Adrenal gland (tissue), 9 donors: ENCODE measurements at regions not wholly inside any gene's neighbourhood (a gene's known extent, or its start where the extent isn't known, plus 50 kb on each side); places are given as distances from the start of the nearest gene placed in this dataset.

Experiments used
- DNase-seq, 7 donors: peaks; one replicate each; pipeline ENCODE4 v3.0.0-alpha.2; 2019 to 2020
- H3K27ac ChIP-seq, 5 donors: fragments of 200-600 bp; sonication (generic) in 4 of 5; 1 replicate in 3 of 5; 2 replicates in 2 of 5; pipeline versions ENCODE4 v1.5.1 to v1.8.0; 2016 to 2020; ENCODE audit warnings: mild to moderate bottlenecking in 1 of 5
- H3K27me3 ChIP-seq: fragments of 200-600 bp; 2 replicates; pipeline ENCODE4 v1.8.0; 2021
- H3K36me3 ChIP-seq, 2 donors: fragments of 200-600 bp; replicated peaks in 1 of 2; 1 replicate in 1 of 2; 2 replicates in 1 of 2; pipeline versions ENCODE4 v1.5.1 to v1.8.0; 2018 to 2022
- H3K4me1 ChIP-seq, 2 donors: fragments of 200-600 bp; replicated peaks in 1 of 2; 1 replicate in 1 of 2; 2 replicates in 1 of 2; pipeline versions ENCODE4 v1.5.1 to v1.8.0; 2018 to 2021
- H3K4me3 ChIP-seq, 4 donors: fragments of 200-600 bp; sonication (generic) in 3 of 4; one replicate each; pipeline ENCODE4 v1.5.1; 2016 to 2018
- H3K9me3 ChIP-seq, 3 donors: fragments of 200-600 bp; sonication (generic) in 1 of 3; replicated peaks in 1 of 3; 1 replicate in 2 of 3; 2 replicates in 1 of 3; pipeline versions ENCODE4 v1.5.1 to v1.8.0; 2016 to 2021
- CTCF ChIP-seq, 6 experiments: fragments of 450-650 bp in 4 of 6; fragments of 200-600 bp in 2 of 6; sonication (generic) in 1 of 6; IDR thresholded peaks; 1 replicate in 5 of 6; 2 replicates in 1 of 6; pipeline versions ENCODE4 v1.5.1 to v1.8.0; 2016 to 2021; ENCODE audit warnings: antibody characterized with exemption in 6 of 6, mild to moderate bottlenecking in 2 of 6, moderate library complexity in 1 of 6
- POLR2A ChIP-seq, 2 donors: fragments of 450-650 bp; IDR thresholded peaks; one replicate each; pipeline ENCODE4 v1.6.1; 2017; ENCODE audit warnings: antibody characterized with exemption in 2 of 2, mild to moderate bottlenecking in 2 of 2, moderate library complexity in 1 of 2
- WGBS, 4 donors: extraction: QIAGEN DNeasy Blood & Tissue Kit in 2 of 4; methylation state at CpG; one replicate each; pipeline versions ENCODE4 v1.1.5 to v1.1.7; 2013 to 2017; 5-methylcytosine and 5-hydroxymethylcytosine counted together
- intact Hi-C, 2 donors: fragments of 100-400 bp; cut with DNase I; formaldehyde crosslinking; loops; one replicate each; pipeline versions ENCODE4 v1.14.1 to v1.15.0; 2022 to 2023
- donor health status: healthy with polysubstance abuse.
- donor health status: Bipolar disorder and iron deficiency.
- donor health status: DM: yes; HTN: yes; CAD: no.
- donor health status: DM: no; HTN: no; CAD: no.
- donor health status: DM: no; HTN: no; CAD: no.

DNA sequence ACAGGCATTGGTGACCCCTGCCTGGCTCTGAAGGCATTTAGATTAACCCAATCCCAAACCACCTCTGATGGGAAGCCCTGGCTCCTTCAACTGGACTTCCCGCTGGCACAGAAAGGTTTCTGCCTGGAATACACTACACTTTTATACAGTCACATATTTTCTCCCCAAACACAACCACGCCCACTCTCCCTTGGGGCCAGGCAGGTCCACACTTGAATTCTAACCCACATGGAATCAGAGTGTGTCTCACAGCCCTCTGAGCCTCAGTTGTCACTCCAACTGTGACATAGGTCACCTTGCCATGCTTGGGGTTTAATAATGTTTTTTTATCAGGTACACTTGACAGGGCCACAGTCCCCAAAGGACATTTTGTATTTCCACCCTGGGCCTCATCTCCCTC, 368.6 kb downstream of the BCL11B start:
- Histone ChIP-seq H3K4me3 (no peak overlapping the region), H3K27ac (no peak overlapping the region), H3K27me3 (no peaks in the 10 kb centered on the region), H3K9me3 (no peaks in the 10 kb centered on the region), H3K36me3 (no peaks in the 10 kb centered on the region), H3K4me1 (no peaks in the 10 kb centered on the region)
- DNase-seq: no peak
- WGBS, 4 donors: 77 to 95% (median 83%) methylated on average over 2 of the region's 2 CpGs
- TF ChIP-seq POLR2A (IDR thresholded peaks at IDR 0.05): no peak
- TF ChIP-seq CTCF (IDR thresholded peaks at IDR 0.05): no peak
- intact Hi-C loops: no loop called here

GRCh38 chr14:98904677-98905076, 367.3 kb downstream of the BCL11B start:
- H3K9me3 ChIP-seq: no peaks in the 10 kb centered on the region
- no peaks in the 10 kb centered on the region for H3K36me3 ChIP-seq
- 65 to 83% (median 81%) methylated on average over 2 to 3 of the region's 3 CpGs for WGBS, 4 donors

GRCh38 chr14:98906123-98906995, 365.6 kb downstream of the BCL11B start:
- H3K9me3 ChIP-seq: no peaks in the 10 kb centered on the region
- H3K27ac ChIP-seq: no peak overlapping the region
- no peaks in the 10 kb centered on the region for H3K27me3 ChIP-seq
- no peaks in the 10 kb centered on the region for H3K4me1 ChIP-seq
- H3K36me3 ChIP-seq: no peaks in the 10 kb centered on the region
- DNase-seq: peak in 2 of 7 donors; percentile 19 to 35
- no peak overlapping the region for H3K4me3 ChIP-seq
- no peak for TF ChIP-seq POLR2A (IDR thresholded peaks at IDR 0.05)
- TF ChIP-seq CTCF (IDR thresholded peaks at IDR 0.05): no peak
- 27 to 32% (median 29%) methylated on average over 12 to 17 of the region's 17 CpGs for WGBS, 4 donors
- intact Hi-C loops: no loop called here

More at GRCh38 chr14:98904677-98905076, 367.3 kb downstream of the BCL11B start:
- no peak overlapping the region for H3K4me3 ChIP-seq
- H3K4me1 ChIP-seq: no peaks in the 10 kb centered on the region
- no peak overlapping the region for H3K27ac ChIP-seq
- TF ChIP-seq CTCF (IDR thresholded peaks at IDR 0.05) (no peak), POLR2A (IDR thresholded peaks at IDR 0.05) (no peak)
- H3K27me3 ChIP-seq: no peaks in the 10 kb centered on the region
- intact Hi-C loops: no loop called here
- no peak for DNase-seq

- Histone ChIP-seq H3K36me3 (no peaks in the 10 kb centered on the region), H3K4me1 (no peaks in the 10 kb centered on the region), H3K27me3 (no peaks in the 10 kb centered on the region), H3K4me3 (no peak overlapping the region), H3K27ac (no peak overlapping the region), H3K9me3 (no peaks in the 10 kb centered on the region)
- intact Hi-C loops: no loop called here
- TF ChIP-seq POLR2A (IDR thresholded peaks at IDR 0.05): no peak
- TF ChIP-seq CTCF (IDR thresholded peaks at IDR 0.05): no peak
- DNase-seq: no peak
- 68 to 87% (median 82%) methylated on average over 2 to 5 of the region's 5 CpGs for WGBS, 4 donors
Measured at GRCh38 chr14:98907271-98907670, 364.7 kb downstream of the BCL11B start.
